Motor neuron (in vitro differentiated cells): ENCODE measurements at regions not wholly inside any gene's neighbourhood (a gene's known extent, or its start where the extent isn't known, plus 50 kb on each side); places are given as distances from the start of the nearest gene placed in this dataset.
A peak's percentile ranks its signal among the peaks of the same experiment; 100 is the strongest.
"Not testable (repeated sequence)": the region's sequence is repeated elsewhere in the genome, so short reads cannot be mapped to it uniquely, and the experiment has no call there.

Experiments used
- ATAC-seq, 8 experiments: fragments of 200-7000 bp; cut with Tn5 transposase; replicated peaks in 6 of 8; 2 replicates each; pipeline ENCODE4 v1.8.0; 2021; ENCODE audit warnings: mild to moderate bottlenecking in 8 of 8, moderate library complexity in 8 of 8
- H3K27ac ChIP-seq, 2 donors: fragments of 250-450 bp; sonication (Bioruptor Pico); 2 replicates each; pipeline ENCODE4 v1.9.0; 2021; ENCODE audit warnings: antibody characterized with exemption in 2 of 2, mild to moderate bottlenecking in 2 of 2, moderate library complexity in 1 of 2
- H3K4me1 ChIP-seq, 2 donors: fragments of 250-450 bp; sonication (Bioruptor Pico); replicated peaks in 1 of 2; 2 replicates each; pipeline ENCODE4 v1.6.1; 2021; ENCODE audit warnings: antibody characterized with exemption in 2 of 2, mild to moderate bottlenecking in 2 of 2, moderate library complexity in 1 of 2
- H3K4me3 ChIP-seq, 5 donors: fragments of 250-450 bp; sonication (Bioruptor Pico); 2 replicates each; pipeline ENCODE4 v1.9.0; 2021; ENCODE audit warnings: antibody characterized with exemption in 5 of 5, mild to moderate bottlenecking in 5 of 5, moderate library complexity in 4 of 5
- WGBS, 10 experiments: fragments of 450-650 bp; shearing (Covaris generic); methylation state at CpG; one replicate each; pipeline ENCODE4 v1.0.0; 2022; 5-methylcytosine and 5-hydroxymethylcytosine counted together
- in situ Hi-C, 9 experiments: fragments of 400-800 bp; cut with MboI; loops; one replicate each; pipeline ENCODE4 v1.15.0; 2021; ENCODE audit warnings: low sequenced_read_pairs in 9 of 9, low pct_unique_long_range_greater_than_20kb in 2 of 9; ENCODE audit not compliant: unreplicated experiment in 9 of 9

DNA sequence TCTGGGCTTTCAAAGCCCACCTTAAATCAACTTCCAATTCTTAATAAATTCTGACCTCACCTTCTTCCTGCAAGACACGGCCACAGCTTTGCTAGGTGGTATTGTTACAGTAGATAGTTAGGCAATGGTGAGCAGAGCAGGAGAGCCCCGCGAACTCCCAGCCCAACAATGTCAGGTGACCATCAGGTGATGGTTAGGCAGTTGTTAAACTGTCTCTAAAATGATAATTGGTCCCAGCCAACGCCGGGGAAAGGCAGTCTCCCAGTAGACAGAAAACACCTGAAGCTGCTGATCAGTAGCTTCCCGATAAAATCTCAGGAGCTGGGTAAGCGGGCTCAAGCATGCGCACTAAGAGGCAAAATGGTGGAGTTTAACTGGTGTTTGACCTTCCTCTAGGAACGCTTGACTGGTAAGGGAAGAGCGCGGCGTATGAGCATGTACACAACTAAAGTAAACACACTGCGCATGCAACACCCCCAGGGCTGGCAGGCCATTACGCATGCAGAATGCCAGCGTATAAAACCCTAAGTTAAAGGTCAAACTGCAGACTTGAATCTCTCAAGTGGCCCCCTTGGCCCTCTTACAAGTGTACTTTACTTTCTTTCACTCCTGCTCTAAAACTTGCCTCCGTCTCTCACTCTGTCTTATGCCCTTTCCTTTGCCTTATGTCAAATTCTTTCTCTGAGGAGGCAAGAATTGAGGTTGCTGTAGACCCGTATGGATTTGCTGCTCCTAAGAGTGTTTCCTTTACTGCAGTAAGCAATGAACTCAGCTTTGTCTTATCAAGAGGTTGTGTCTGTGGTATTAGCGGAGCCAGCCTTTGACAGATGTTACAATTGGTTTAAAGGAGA, 113.5 kb downstream of the C12orf75 start:
- WGBS, 10 experiments, result 67 to 89% (median 86%) methylated on average over 1 to 17 of the region's 18 CpGs
- H3K4me3 ChIP-seq, result no peak overlapping the region
- peaks cover 0 to 12% of the 10 kb centered on the region in 2 donors for H3K4me1 ChIP-seq
- in situ Hi-C loops, result loop anchor here in 1 of 9 experiments (25.0 kb wide), 1 partner anchor 243 kb away; no protein-coding TSS in a partner anchor
- peak in 1 of 8 experiments; percentile 18 for ATAC-seq
- no peak overlapping the region for H3K27ac ChIP-seq

DNA sequence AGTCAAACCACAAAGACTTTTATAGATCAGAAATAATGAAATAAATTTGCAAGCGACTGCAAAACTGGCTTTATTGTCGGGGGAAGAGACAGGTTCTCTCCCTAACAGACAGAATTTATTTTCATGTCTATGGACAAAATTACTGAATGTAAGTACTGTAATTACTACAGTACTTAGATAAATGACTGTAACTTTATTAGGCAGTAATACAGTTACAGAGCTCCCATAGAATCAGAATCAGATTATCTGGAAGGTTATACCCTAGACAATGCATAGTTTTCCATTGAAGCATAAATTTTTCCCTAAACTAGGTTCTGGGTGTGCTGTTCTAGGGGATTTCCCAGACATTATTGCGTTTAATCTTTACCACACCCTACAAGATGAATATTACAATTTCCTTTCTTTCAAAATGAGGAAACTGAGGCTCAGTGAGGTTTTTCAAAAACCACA, 114.2 kb downstream of the C12orf75 start:
- ATAC-seq, result peak in 4 of 8 experiments; percentile 36 to 74 (median 59)
- no peak overlapping the region for H3K27ac ChIP-seq
- in situ Hi-C loops, result loop anchor here in 1 of 9 experiments (25.0 kb wide), 1 partner anchor 243 kb away; no protein-coding TSS in a partner anchor
- H3K4me1 ChIP-seq, result peaks cover 0 to 12% of the 10 kb centered on the region in 2 donors
- 0 to 100% (median 84%) methylated on average over 1 to 3 of the region's 3 CpGs for WGBS, 10 experiments
- H3K4me3 ChIP-seq, result no peak overlapping the region

DNA sequence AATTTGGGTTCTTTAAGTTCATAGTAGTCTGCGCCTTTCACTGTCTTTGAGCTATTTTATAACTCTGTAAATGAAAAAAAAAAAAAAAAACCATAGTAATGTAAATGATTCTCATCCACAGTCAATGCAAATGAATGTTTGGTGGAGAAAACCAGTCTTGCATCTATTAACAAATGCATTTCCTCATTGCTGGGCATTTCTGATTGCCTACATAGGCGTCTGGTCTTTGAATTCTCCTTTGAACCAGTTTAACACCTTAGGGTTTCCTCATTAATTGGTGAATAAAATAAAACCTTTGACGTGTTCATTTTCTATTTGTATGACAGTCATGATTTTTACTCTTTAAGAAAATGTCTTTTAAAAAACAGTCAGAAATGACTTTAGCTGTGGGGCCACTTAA, 114.8 kb downstream of the C12orf75 start:
- ATAC-seq, result peak in 6 of 8 experiments; percentile 27 to 83 (median 67)
- H3K4me1 ChIP-seq, result peaks cover 0 to 12% of the 10 kb centered on the region in 2 donors
- H3K27ac ChIP-seq, result no peak overlapping the region
- no peak overlapping the region for H3K4me3 ChIP-seq
- 7 to 81% (median 49%) methylated on average over 1 to 3 of the region's 3 CpGs for WGBS, 10 experiments
- in situ Hi-C loops, result loop anchor here in 1 of 9 experiments (25.0 kb wide), 1 partner anchor 242 kb away; no protein-coding TSS in a partner anchor

DNA sequence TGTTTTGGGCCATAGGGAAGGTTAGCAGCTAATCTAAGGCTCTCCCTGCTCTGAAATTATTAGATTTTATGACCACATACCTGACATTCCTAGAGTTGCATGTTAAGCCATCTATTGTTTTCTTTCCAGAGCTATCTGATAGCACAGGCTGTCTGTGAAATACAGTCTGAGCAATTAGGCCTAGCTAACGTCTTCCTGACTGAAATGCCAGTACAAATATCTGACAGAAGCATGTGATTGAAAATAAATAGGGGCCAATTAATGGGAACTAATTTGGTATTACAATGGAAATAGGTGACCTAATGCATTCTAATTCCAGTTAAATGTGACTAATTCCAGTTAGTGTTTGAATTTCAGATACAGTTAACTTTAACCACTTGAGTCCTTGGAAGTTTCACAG, 115.2 kb downstream of the C12orf75 start:
- 25 to 67% (median 50%) methylated on average over 1 of the region's 1 CpG; no CpG with 5 or more reads in 2 of the 10 experiments for WGBS, 10 experiments
- H3K27ac ChIP-seq, result no peak overlapping the region
- no peak overlapping the region for H3K4me3 ChIP-seq
- peaks cover 0 to 12% of the 10 kb centered on the region in 2 donors for H3K4me1 ChIP-seq
- ATAC-seq, result peak in 7 of 8 experiments; percentile 38 to 62 (median 43)
- in situ Hi-C loops, result loop anchor here in 1 of 9 experiments (25.0 kb wide), 1 partner anchor 242 kb away; no protein-coding TSS in a partner anchor

DNA sequence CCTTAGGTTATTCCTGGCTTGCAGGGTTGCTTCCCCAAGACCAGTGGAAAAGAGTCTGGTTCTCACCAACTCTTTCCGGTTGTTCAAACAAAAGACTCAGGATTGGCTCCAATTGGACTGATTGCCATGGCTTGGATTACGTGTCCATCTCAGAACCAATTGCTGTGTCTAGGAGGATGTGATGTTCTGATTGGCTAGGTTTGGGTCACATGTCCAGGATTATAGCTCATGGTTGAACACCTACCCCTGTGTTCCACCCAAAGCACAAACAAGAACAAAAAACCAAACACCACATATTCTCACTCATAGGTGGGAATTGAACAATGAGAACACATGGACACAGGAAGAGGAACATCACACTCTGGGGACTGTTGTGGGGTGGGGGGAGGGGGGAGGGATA, 116.0 kb downstream of the C12orf75 start:
- H3K27ac ChIP-seq, H3K4me3 ChIP-seq, ATAC-seq: not testable (repeated sequence)
- in situ Hi-C loops, result loop anchor here in 1 of 9 experiments (25.0 kb wide), 1 partner anchor 241 kb away; no protein-coding TSS in a partner anchor
- 80 to 100% (median 100%) methylated on average over 1 to 2 of the region's 2 CpGs; no CpG with 5 or more reads in 4 of the 10 experiments for WGBS, 10 experiments
- peaks cover 0 to 12% of the 10 kb centered on the region in 2 donors for H3K4me1 ChIP-seq

DNA sequence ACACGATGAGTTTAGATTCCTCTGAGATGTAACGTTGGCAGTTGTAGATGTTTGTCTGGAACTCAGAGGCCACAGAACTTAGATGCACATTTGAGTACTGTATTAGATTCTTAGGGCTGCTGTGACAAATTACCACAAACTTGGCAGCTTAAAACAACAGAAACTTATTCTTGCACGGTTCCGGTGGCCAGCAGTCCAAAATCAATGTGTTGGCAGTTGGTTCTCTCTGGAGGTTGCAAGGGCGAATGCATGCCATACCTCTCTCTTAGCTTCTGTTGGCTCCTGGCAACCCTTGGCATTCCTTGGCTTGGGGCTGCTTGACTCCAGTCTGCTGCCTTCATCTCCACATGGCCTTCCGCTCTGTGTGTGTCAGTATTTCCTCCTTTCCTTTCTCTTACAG, 118.9 kb downstream of the C12orf75 start:
- WGBS, 10 experiments, result 83 to 100% (median 92%) methylated on average over 1 to 6 of the region's 6 CpGs
- peak in 1 of 8 experiments; percentile 85 for ATAC-seq
- in situ Hi-C loops, result loop anchor here in 1 of 9 experiments (25.0 kb wide), 1 partner anchor 238 kb away; no protein-coding TSS in a partner anchor
- Histone ChIP-seq H3K4me3 (no peak overlapping the region), H3K27ac (no peak overlapping the region), H3K4me1 (peaks cover 0 to 11% of the 10 kb centered on the region in 2 donors)

DNA sequence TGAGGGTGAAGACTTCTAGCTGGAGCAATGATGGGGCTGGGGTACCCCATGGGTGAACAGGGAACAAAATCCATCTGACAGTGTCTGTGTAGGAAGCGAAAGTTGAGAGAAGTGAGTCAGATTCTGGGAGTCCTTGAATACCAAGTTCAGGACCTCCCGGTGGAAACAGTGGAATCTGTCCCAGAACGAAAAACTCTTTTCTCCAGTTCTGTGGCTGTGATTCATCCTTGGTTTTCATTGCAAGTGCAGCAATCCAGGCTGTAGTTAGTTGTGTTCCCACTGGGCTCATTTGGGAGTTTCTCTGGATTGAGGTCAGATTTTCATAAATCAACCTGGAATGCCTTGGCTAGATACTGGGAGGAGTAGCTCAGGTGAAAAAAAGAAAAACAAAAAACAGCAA, 120.7 kb downstream of the C12orf75 start:
- ATAC-seq, result no peak
- WGBS, 10 experiments, result 0 to 100% (median 83%) methylated on average over 1 to 3 of the region's 3 CpGs; no CpG with 5 or more reads in 2 of the 10 experiments
- in situ Hi-C loops, result no loop called here
- Histone ChIP-seq H3K27ac (no peak overlapping the region), H3K4me1 (no peaks in the 10 kb centered on the region), H3K4me3 (no peak overlapping the region)

DNA sequence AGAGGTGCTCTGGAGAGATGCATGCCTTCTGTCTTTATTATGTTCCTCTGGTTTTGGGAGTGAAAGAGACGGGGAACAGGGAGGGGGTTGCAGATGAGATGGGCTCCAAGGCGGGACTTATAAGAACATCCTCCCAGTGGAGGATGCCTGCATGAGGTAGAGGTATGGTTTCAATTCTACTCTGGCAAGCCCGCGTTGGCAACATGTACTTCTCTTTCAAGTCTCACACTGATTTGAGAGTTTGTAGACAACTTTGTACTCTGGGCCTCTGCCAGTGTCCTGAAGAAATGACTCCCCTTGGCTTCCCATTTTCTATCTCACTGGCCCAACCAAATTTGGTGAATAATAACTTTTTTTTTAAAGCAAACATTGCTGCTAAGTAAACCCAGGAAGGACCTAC, 121.3 kb downstream of the C12orf75 start:
- no peak for ATAC-seq
- in situ Hi-C loops, result no loop called here
- Histone ChIP-seq H3K4me3 (no peak overlapping the region), H3K4me1 (no peaks in the 10 kb centered on the region), H3K27ac (no peak overlapping the region)
- WGBS, 10 experiments, result 0 to 94% (median 79%) methylated on average over 1 to 4 of the region's 4 CpGs; no CpG with 5 or more reads in 3 of the 10 experiments

DNA sequence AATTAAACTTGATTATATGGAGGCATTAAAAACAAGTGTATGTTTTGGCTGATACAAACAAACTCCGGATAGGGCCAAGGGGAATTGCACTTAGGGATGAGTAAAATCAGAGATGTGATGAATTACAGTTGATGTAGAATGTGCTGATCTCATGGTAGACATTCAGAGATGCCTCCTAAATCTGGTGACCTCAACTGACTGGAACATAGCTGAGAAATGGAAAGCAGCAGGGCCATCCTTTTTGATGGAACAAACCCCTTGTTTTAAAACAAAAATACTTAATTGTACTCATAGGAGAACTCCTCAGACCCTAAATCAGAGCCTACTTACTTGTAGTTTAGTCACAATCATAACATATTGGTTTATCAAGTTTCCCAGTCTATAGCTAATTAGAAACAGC, 122.8 kb downstream of the C12orf75 start:
- in situ Hi-C loops, result no loop called here
- Histone ChIP-seq H3K27ac (no peak overlapping the region), H3K4me1 (no peaks in the 10 kb centered on the region), H3K4me3 (no peak overlapping the region)
- WGBS, 10 experiments, result 11 to 83% (median 25%) methylated on average over 1 of the region's 1 CpG; no CpG with 5 or more reads in 3 of the 10 experiments
- no peak for ATAC-seq

DNA sequence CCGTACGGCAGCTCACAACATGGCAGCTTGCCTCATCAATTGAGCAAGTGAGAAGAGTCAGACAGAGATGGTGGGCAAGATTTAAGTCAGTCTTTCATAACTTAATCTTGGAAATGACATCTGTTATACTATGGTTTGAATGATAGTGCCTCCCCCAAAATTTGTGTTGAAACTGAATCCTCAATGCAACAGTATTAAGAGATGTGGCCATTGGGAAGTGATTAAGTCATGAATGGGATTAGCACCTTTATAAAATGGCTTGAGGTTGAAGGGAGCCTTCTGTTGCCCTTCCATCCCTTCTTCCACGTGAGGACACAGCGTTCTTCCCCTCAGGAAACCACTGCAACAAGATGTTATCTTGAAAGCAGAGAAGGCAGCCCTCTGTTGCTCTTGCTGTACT, 124.2 kb downstream of the C12orf75 start:
- no peaks in the 10 kb centered on the region for H3K4me1 ChIP-seq
- WGBS, 10 experiments, result 70 to 96% (median 92%) methylated on average over 2 to 4 of the region's 4 CpGs; no CpG with 5 or more reads in 5 of the 10 experiments
- H3K27ac ChIP-seq, result no peak overlapping the region
- in situ Hi-C loops, result no loop called here
- no peak overlapping the region for H3K4me3 ChIP-seq
- ATAC-seq, result no peak

DNA sequence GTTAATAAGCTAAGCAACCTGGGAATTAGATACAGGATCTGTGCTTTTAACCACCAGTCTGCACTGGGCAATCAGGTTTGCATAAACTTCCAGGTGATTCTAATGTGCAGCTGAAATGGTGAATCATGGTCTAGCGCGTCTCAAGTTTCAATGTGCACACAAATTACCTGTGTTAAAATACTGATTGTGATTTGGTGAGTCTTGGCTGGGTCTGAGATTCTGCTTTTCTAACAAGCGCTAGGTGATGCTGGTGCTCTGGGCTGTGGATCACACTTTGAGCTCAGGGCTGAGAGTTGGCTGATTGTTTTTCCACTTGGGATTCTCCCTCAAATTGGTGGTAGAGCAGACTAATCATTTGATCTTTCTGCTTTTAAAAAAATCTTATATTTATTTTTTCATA, 124.8 kb downstream of the C12orf75 start:
- WGBS, 10 experiments, result 67 to 100% (median 100%) methylated on average over 1 to 3 of the region's 3 CpGs; no CpG with 5 or more reads in 1 of the 10 experiments
- no peaks in the 10 kb centered on the region for H3K4me1 ChIP-seq
- in situ Hi-C loops, result no loop called here
- ATAC-seq, result no peak
- H3K27ac ChIP-seq, result no peak overlapping the region
- no peak overlapping the region for H3K4me3 ChIP-seq

DNA sequence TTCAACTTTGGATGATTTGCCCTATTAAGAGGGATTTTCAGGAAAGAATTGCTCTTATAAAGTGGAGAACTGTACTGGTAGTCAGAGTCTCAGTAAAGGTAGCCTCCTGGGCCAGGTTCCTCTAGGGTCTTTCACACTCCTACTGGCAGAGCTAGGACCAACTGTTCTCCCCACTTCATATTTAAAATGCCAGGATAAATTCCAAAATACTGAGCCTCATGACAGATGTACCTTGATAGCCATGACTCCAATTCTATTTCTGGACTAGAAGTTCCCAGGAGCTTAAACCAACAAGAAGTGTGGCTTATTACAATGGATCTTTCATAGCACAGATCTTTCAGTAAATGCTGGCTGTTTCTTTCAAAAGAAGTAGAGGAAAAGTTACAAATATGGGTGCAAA, 126.5 kb downstream of the C12orf75 start:
- H3K27ac ChIP-seq, result no peak overlapping the region
- H3K4me1 ChIP-seq, result peaks cover 0 to 11% of the 10 kb centered on the region in 2 donors
- no peak for ATAC-seq
- no peak overlapping the region for H3K4me3 ChIP-seq
- in situ Hi-C loops, result no loop called here

DNA sequence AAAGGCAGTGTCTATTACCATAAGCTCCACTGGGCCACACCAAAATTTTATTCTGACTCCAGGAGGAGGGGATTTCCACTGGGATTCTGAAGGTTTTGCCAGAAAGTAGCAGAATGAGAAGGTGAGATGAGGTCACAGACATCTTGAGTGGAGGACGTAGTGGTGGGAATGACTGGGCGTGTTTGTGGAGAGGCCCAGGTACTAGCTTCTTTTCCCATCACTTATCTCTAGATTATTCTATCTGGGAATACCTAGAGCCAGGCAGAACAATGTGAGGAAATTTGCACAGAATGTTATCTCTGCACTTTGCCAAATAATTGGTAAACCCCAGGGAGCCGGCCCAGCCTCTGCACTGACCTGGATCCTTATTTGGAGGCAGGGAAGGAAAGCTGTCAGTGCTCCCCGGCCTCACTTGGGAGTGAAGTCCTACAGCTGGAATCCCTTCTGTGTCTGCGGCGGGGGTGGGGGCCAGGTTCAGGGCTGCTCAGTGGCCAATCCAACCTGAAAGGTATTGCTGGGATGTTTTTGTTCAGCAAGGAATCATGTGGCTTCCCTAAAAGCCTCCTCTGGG, 129.4 kb downstream of the C12orf75 start:
- H3K4me1 ChIP-seq, result peaks cover 0 to 15% of the 10 kb centered on the region in 2 donors
- 91 to 100% (median 100%) methylated on average over 1 to 5 of the region's 6 CpGs; no CpG with 5 or more reads in 2 of the 10 experiments for WGBS, 10 experiments
- ATAC-seq, result no peak
- in situ Hi-C loops, result no loop called here
- H3K4me3 ChIP-seq, result no peak overlapping the region
- no peak overlapping the region for H3K27ac ChIP-seq
